ENCODE measurements at regions not wholly inside any gene's neighbourhood (a gene's known extent, or its start where the extent isn't known, plus 50 kb on each side); places are given as distances from the start of the nearest gene placed in this dataset.
"Not testable (repeated sequence)": the region's sequence is repeated elsewhere in the genome, so short reads cannot be mapped to it uniquely, and the experiment has no call there.

GRCh38 chr4:162782778-162783525 lies 383.7 kb downstream of the NAF1 start:
- no peak overlapping the region for H3K4me3 ChIP-seq (ENCODE audit: low read depth, low read length)
- TF ChIP-seq, protein P1, sequence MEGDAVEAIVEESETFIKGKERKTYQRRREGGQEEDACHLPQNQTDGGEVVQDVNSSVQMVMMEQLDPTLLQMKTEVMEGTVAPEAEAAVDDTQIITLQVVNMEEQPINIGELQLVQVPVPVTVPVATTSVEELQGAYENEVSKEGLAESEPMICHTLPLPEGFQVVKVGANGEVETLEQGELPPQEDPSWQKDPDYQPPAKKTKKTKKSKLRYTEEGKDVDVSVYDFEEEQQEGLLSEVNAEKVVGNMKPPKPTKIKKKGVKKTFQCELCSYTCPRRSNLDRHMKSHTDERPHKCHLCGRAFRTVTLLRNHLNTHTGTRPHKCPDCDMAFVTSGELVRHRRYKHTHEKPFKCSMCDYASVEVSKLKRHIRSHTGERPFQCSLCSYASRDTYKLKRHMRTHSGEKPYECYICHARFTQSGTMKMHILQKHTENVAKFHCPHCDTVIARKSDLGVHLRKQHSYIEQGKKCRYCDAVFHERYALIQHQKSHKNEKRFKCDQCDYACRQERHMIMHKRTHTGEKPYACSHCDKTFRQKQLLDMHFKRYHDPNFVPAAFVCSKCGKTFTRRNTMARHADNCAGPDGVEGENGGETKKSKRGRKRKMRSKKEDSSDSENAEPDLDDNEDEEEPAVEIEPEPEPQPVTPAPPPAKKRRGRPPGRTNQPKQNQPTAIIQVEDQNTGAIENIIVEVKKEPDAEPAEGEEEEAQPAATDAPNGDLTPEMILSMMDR (IDR thresholded peaks at IDR 0.05; ENCODE audit: control insufficient read depth, extremely low read depth, insufficient read depth) = no peak
- no peak for DNase-seq (ENCODE audit: low read depth)

DNA sequence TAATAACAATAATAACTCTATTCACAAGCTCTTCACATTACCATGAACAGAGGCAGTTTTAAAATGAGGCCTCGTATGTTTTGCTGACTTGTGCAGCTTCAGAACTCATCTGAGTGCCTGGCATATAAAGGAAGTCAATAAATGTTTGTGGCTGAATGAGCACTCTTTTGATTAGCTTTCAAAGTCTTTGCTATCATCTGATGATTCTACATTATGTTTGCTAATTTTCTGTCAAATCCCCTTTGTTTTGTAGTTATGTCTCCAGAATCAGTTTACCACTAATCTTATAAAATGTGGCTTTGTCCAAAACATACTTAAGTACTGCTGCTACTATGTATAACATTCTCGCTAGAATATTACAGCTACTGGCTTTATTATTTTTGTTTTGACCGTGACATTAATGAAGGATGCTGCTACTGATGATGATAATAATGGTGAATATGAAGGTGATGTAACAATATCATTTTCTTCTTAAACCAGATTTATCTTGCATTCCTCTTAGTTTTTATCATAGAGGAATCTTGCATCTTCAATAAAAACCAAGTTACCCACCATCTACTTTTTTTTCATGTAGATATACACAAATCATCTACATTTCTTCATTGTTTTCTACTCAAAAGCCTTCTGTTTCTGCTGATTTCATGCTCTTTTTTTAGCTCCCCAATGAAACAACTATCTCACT lies 384.5 kb downstream of the NAF1 start:
- H3K4me3 ChIP-seq (ENCODE audit: low read depth, low read length) = no peak overlapping the region
- TF ChIP-seq, protein P1 (IDR thresholded peaks at IDR 0.05; ENCODE audit: control insufficient read depth, extremely low read depth, insufficient read depth) = no peak

GRCh38 chr4:162770761-162771490 lies 395.8 kb downstream of the NAF1 start:
- no peak overlapping the region for H3K4me3 ChIP-seq (ENCODE audit: low read depth, low read length)
- DNase-seq (ENCODE audit: low read depth) = no peak
- TF ChIP-seq, protein P1 (IDR thresholded peaks at IDR 0.05; ENCODE audit: control insufficient read depth, extremely low read depth, insufficient read depth) = peak; percentile 29; the same call in 1 of the 2 replicates

More for the DNA sequence above, 384.5 kb downstream of the NAF1 start:
- no peak for DNase-seq (ENCODE audit: low read depth)

- TF ChIP-seq, protein P1 (IDR thresholded peaks at IDR 0.05; ENCODE audit: control insufficient read depth, extremely low read depth, insufficient read depth) = no peak
- no peak for DNase-seq (ENCODE audit: low read depth)
- no peak overlapping the region for H3K4me3 ChIP-seq (ENCODE audit: low read depth, low read length)
Measured at GRCh38 chr4:162767083-162767482, 399.6 kb downstream of the NAF1 start.

DNA sequence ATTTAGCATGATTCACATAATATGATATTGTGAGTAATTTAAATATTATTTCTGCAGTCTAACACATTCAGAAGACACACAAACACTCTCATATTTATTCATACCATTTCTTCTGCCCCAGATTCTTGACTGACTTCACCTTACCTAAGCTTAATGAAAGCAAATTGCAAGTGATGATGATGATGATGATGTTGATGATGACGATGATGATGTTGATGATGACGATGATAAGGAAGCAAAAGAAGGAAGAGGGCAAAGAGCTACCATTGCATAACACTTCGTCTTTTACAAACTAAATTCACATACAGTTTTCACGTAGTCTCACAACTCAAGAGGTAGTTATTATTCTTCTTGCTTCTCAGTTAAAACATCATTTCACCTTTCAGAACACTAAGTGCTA lies 404.7 kb downstream of the NAF1 start:
- DNase-seq (ENCODE audit: low read depth) = no peak
- H3K4me3 ChIP-seq (ENCODE audit: low read depth, low read length) = no peak overlapping the region
- TF ChIP-seq, protein P1 (IDR thresholded peaks at IDR 0.05; ENCODE audit: control insufficient read depth, extremely low read depth, insufficient read depth) = no peak

- DNase-seq (ENCODE audit: low read depth); H3K4me3 ChIP-seq (ENCODE audit: low read depth, low read length): not testable (repeated sequence)
Measured at GRCh38 chr4:162740228-162740627, 426.5 kb downstream of the NAF1 start.

DNA sequence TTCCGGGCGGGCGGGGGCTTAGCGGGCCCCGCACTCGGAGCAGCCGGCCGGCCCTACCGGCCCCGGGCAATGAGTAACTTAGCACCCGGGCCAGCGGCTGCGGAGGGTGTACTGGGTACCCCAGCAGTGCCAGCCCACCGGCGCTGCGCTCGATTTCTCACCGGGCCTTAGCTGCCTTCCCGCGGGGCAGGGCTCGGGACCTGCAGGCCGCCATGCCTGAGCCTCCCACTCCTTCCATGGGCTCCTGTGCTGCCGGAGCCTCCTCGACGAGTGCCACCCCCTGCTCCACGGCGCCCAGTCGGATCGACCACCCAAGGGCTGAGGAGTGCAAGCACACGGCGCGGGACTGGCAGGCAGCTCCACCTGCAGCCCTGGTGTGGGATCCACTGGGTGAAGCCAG lies 427.1 kb downstream of the NAF1 start:
- not testable (repeated sequence) for H3K4me3 ChIP-seq (ENCODE audit: low read depth, low read length); DNase-seq (ENCODE audit: low read depth)
